ENCODE measurements at regions not wholly inside any gene's neighbourhood (a gene's known extent, or its start where the extent isn't known, plus 50 kb on each side); places are given as distances from the start of the nearest gene placed in this dataset.
"Not testable (repeated sequence)": the region's sequence is repeated elsewhere in the genome, so short reads cannot be mapped to it uniquely, and the experiment has no call there.

DNA sequence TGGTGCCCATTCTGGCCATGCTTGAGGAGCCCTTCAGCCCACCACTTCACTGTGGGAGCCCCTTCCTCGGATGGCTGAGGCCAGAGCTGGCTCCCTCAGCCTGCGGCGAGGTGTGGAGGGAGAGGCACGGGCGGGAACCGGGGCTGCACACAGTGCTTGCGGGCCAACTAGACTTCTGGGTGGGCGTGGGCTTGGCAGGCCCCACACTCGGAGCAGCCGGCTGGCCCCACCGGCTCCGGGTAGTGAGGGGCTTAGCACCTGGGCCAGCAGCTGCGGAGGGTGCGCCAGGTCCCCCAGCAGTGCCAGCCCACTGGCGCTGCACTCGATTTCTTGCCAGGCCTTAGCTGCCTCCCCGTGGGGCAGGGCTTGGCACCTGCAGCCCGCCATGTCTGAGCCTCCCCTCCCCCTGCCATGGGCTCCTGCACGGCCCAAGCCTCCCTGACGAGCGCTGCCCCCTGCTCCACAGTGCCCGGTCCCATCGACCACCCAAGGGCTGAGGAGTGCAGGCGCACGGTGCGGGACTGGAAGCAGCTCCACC lies 554.2 kb downstream of the GABRG2 start:
- not testable (repeated sequence) for DNase-seq (ENCODE audit: low read depth)

DNA sequence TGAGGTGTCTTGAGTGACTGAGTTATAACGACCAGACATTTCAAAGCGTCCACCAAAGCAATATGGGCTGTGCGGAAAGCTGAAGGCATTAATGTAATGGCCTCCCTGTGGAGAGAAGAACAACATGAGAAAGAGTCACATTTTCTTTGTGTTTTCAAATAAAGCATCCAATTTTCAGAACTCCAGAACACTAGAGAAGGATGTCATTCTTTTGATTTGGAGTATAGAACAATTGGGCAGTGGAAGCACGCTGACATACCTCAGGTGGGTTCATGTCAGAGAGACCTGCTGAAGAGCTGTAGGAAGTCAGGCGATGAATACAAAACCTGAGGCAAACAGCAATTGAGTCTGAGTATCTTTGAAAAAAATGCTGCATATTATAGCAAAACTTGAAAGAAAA lies 556.5 kb downstream of the GABRG2 start:
- no peak for DNase-seq (ENCODE audit: low read depth)

- DNase-seq (ENCODE audit: low read depth): no peak
Measured at GRCh38 chr5:162637481-162637880, 569.9 kb downstream of the GABRG2 start.

GRCh38 chr5:162638849-162639248 lies 571.3 kb downstream of the GABRG2 start:
- DNase-seq (ENCODE audit: low read depth): no peak

DNA sequence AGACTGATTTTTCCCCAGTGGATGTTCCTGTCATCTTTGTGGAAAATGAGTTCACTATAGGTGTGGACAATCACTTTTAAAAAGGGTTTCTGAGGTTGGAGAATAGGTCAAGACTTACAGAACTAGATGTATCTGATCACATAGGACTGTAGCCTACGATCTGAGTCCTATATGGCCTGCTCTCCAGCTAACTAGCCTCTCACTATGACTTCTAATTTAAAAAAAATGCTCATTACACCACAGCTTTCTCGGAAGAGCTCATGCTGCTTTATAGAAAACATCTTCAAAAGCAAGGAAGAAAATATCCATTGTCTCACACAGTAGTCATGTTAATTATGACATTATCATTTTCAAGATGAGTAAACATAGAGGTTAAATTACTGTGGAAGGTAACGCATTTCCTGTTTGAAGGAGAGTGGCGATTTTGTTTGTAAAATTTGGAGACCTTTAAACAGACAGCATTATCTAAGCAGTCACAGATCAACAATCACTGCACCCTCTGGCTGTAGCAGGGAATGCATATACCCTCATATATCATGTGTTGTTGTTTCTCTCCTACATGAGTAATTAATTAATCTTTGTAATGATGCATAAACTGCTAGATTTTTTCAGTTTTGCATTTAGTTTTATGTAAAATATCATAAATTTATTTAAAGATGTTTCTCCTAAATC lies 573.7 kb downstream of the GABRG2 start:
- DNase-seq (ENCODE audit: low read depth): no peak

- DNase-seq (ENCODE audit: low read depth): no peak
Measured at GRCh38 chr5:162654661-162655405, 587.3 kb downstream of the GABRG2 start.

DNA sequence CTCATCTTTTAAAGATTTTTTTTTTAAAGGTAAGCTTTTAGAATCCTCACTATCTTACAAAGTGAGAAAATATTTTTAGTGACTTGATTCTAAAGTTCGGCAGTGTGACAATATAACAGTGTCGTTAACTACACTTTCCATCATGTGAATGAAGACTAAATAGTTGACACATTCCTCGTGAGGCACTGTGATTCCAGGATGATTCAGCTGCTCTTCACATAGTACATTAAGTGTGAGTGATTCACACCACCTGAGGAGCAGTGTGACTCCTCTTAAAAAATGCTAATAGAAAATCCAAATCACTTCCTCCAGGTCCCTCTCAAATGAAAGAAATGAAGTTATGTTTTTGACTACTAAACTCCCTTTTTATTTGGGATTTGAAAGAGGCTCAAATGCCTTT lies 589.5 kb downstream of the GABRG2 start:
- DNase-seq (ENCODE audit: low read depth): no peak

DNA sequence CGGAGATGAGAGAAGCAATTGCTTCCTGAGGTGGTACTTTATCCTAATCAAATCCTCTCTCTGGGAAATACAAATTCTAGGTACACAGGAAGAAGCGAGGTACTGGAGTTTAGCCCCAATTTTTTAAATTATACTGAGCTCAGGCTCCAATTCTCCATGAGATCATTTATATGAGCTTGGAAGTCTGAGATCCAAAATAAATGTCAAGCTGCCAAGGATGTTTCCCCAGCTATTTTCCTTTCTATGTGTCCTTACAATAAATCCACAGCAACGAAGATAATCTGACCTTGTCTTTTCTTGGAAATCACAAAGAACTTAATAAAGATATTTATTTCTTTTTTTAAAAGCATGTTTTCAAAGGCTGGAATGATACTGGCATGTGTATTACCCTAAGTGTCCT lies 597.3 kb downstream of the GABRG2 start:
- no peak for DNase-seq (ENCODE audit: low read depth)

DNA sequence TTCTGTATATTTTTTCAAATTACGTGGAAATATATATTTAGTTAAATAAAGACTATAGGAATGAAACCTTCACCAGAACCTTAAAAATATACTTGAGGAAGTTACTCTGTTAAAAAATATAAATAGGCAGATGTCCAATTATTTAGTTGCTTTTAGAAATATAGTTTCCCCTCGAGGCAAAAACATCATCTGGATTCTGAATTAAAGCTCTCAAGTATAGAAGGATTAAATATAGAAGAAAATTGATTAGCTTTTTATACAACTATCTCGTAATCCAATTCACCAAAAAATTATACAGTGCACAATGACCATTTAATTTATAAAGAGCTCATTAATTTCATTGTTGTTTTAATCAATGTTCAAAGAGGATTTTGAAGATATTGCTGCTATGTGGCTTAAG lies 601.4 kb downstream of the GABRG2 start:
- no peak for DNase-seq (ENCODE audit: low read depth)

DNA sequence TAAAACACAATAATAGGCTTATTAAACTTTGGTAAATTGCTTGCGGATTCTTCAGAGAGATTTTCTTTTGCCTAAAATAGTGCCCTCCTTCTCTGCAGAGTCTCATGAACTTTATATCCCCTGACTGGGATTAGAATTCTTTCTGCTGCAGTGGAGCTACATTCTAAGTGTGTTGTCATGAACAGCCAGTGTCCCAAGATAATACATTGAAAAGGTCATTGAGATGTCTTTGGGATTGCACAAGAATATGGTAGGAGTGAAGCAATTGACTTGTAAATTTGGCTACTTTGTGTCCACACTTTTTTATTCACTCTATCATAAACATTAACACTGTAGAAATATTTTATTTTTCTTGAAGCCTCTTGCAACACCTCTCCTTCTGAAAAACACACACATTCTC lies 604.5 kb downstream of the GABRG2 start:
- no peak for DNase-seq (ENCODE audit: low read depth)

DNA sequence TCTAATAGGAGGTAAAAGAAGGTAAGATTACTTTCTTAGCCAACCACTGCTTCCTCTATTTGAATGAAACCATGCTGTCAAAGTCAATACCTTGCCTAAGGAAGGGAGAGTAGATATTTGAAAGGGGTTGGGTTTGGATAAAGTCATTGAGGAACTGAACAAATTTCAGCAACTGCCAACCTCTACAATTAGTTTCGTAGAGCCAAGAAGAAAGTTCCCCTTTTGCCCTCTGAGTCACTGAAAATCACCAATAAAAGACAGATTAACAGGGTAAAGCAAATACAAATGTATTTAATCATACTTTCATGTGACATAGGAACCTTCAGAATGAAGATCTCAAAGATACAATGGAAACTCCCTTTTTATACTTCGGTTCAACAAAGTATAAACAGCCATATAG lies 615.7 kb downstream of the GABRG2 start:
- no peak for DNase-seq (ENCODE audit: low read depth)

GRCh38 chr5:162684145-162684544 lies 616.6 kb downstream of the GABRG2 start:
- no peak for DNase-seq (ENCODE audit: low read depth)

GRCh38 chr5:162685302-162685701 lies 617.7 kb downstream of the GABRG2 start:
- DNase-seq (ENCODE audit: low read depth): no peak

DNA sequence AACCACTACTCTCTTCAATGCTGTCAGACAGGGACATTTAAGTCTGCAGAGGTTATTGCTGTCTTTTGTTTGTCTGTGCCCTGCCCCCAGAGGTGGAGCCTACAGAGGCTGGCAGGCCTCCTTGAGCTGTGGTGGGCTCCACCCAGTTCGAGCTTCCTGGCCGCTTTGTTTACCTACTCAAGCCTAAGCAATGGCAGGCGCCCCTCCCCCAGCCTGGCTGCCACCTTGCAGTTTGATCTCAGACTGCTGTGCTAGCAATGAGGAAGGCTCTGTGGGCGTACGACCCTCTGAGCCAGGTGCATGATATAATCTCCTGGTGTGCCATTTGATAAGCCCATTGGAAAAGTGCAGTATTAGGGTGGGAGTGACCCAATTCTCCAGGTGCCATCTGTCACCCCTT lies 628.7 kb downstream of the GABRG2 start:
- DNase-seq (ENCODE audit: low read depth): not testable (repeated sequence)

- DNase-seq (ENCODE audit: low read depth): no peak
Measured at GRCh38 chr5:162699361-162699760, 631.8 kb downstream of the GABRG2 start.

DNA sequence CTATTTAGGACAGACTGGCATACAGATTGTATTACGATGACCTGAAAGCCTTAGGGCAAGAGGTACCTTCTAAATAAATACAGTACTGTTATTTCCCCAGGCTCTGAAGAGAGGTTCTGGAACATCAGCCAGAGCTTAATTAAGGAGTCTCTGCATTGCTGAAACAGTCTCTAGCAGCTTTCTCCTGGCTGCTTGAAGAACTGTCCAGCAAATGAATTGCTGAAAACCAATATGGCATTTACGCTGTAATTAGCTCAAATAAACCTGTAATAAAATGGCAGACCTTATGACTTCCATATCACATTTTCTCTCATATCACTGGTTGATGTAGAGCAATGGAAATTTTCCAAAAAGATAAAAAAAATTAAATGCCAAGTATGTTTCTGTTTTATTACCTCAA lies 636.3 kb downstream of the GABRG2 start:
- DNase-seq (ENCODE audit: low read depth): no peak

DNA sequence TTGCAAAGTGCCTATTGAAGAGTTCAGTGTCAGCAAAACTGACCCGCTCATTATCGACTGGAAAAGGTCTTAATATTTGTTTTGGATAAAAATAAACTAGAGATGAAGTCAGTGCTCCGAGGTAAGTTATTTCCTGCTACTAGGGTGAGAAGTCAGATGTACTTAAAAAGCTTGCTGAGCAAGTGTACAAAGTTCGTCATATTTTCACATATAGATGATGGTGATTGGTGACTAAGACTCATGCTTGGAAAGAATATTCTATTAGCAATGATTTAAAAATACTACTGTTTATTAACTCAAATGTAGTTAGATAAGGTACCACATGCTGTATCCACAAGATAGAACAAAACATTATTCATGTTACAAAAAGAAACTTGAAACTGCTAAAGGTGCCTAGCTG lies 643.7 kb downstream of the GABRG2 start:
- DNase-seq (ENCODE audit: low read depth): no peak

DNA sequence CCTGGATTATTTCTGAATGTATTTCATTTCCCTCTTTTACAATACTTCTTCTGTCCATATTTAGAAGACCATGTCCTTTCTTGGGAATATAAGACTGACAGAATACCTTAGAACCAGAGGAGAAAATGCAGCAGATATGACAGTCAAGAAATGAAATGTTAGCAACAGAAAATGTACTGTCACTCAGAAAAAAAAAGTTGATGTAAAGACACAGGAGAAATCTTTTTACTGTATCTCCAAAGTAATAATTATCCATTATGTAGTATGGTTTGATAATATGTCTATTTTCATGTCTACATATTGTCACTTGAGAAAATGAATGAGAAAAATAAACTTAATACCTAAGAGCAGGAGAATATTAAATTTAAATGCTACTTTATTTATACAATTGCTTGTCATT lies 652.1 kb downstream of the GABRG2 start:
- no peak for DNase-seq (ENCODE audit: low read depth)

DNA sequence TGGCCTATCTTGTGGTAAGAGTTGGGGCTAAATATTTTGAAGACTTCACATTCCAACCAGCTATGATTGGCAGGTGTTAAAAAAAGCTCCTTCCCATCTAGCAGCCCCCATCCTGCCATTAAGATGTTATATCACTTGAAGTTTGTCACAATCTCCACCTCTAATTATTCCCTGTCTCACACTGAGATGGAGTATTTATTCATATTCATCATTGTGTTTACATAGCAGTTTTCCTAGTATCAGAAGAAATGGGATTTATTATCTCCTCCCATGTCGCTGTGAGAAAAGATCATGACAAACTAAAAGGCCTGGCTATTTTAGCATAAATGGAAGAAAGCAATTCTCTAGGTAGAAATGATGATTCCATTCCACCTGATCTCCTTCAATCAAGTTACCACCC lies 653.6 kb downstream of the GABRG2 start:
- DNase-seq (ENCODE audit: low read depth): no peak

- no peak for DNase-seq (ENCODE audit: low read depth)
Measured at GRCh38 chr5:162752612-162753011, 684.8 kb upstream of the CCNG1 start.

- DNase-seq (ENCODE audit: low read depth): no peak
Measured at GRCh38 chr5:162762119-162762518, 675.3 kb upstream of the CCNG1 start.

- DNase-seq (ENCODE audit: low read depth): no peak
Measured at GRCh38 chr5:162769019-162769418, 668.4 kb upstream of the CCNG1 start.

DNA sequence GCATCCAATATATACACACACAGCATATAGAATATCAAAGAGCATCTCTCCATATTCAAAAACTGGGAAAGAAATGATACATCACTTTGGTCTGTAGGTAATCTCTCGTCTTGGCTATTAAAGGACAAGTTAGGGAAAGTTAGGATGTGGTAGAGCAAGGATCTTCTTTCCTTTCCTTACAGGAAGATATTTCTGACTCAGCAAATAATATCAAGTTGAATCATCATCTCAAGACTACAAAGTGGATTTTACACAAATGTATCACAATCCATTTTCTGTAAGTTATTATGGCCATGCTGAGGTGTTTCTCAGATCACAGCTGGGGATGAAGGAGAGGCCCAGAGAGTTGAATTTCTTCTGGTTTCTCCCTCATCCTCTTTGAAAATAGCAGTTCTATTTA lies 651.7 kb upstream of the CCNG1 start:
- no peak for DNase-seq (ENCODE audit: low read depth)
